ENCODE measurements at regions not wholly inside any gene's neighbourhood (a gene's known extent, or its start where the extent isn't known, plus 50 kb on each side); places are given as distances from the start of the nearest gene placed in this dataset.

GRCh38 chr1:115189814-115190539, 100.7 kb upstream of the TSPAN2 start:
- TF ChIP-seq, protein P1, sequence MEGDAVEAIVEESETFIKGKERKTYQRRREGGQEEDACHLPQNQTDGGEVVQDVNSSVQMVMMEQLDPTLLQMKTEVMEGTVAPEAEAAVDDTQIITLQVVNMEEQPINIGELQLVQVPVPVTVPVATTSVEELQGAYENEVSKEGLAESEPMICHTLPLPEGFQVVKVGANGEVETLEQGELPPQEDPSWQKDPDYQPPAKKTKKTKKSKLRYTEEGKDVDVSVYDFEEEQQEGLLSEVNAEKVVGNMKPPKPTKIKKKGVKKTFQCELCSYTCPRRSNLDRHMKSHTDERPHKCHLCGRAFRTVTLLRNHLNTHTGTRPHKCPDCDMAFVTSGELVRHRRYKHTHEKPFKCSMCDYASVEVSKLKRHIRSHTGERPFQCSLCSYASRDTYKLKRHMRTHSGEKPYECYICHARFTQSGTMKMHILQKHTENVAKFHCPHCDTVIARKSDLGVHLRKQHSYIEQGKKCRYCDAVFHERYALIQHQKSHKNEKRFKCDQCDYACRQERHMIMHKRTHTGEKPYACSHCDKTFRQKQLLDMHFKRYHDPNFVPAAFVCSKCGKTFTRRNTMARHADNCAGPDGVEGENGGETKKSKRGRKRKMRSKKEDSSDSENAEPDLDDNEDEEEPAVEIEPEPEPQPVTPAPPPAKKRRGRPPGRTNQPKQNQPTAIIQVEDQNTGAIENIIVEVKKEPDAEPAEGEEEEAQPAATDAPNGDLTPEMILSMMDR (IDR thresholded peaks at IDR 0.05; ENCODE audit: low read length) = no peak
- no peak for TF ChIP-seq EZH2 (IDR thresholded peaks at IDR 0.05; ENCODE audit: borderline replicate concordance, low read length)
